Natural killer cell (primary cell): ENCODE measurements at regions not wholly inside any gene's neighbourhood (a gene's known extent, or its start where the extent isn't known, plus 50 kb on each side); places are given as distances from the start of the nearest gene placed in this dataset.

Experiments used
- ATAC-seq, 3 donors: fragments of 150-1000 bp in 2 of 3; fragments of 200-7000 bp in 1 of 3; cut with Tn5 transposase; 1 replicate in 1 of 3; 2 replicates in 2 of 3; pipeline ENCODE4 v1.10.0; 2021; ENCODE audit warnings: mild to moderate bottlenecking in 2 of 3, moderate library complexity in 2 of 3
- DNase-seq, 2 donors: peaks; one replicate each; pipeline versions ENCODE4 v3.0.0 to v3.0.0-alpha.2; 2013 to 2021; ENCODE audit warnings: mixed read lengths in 1 of 2
- H3K27ac ChIP-seq: one replicate; pipeline ENCODE4 v1.5.1; 2013; ENCODE audit warnings: mild to moderate bottlenecking, low read length
- H3K27me3 ChIP-seq: one replicate; pipeline ENCODE4 v1.6.1; 2013; ENCODE audit warnings: low read length; ENCODE audit not compliant: control insufficient read depth, insufficient read depth
- H3K36me3 ChIP-seq: one replicate; pipeline ENCODE4 v1.6.1; 2013; ENCODE audit warnings: low read length; ENCODE audit not compliant: control insufficient read depth, insufficient read depth
- H3K4me1 ChIP-seq: one replicate; pipeline ENCODE4 v1.6.1; 2013; ENCODE audit warnings: low read length; ENCODE audit not compliant: control insufficient read depth, insufficient read depth
- H3K4me3 ChIP-seq: one replicate; pipeline ENCODE4 v1.5.1; 2013; ENCODE audit warnings: low read length
- H3K9me3 ChIP-seq: one replicate; pipeline ENCODE4 v1.6.1; 2013; ENCODE audit warnings: low read length; ENCODE audit not compliant: control insufficient read depth, insufficient read depth
- H3K27ac Mint-ChIP-seq, 2 donors: one replicate each; pipeline ENCODE4 v1.8.0; 2022; ENCODE audit warnings: mild to moderate bottlenecking in 2 of 2, mixed read lengths in 2 of 2, moderate library complexity in 1 of 2
- H3K27me3 Mint-ChIP-seq, 2 donors: one replicate each; pipeline ENCODE4 v1.8.0; 2022; ENCODE audit warnings: low read depth in 2 of 2, mixed read lengths in 2 of 2
- H3K36me3 Mint-ChIP-seq: one replicate; pipeline ENCODE4 v1.8.0; 2022; ENCODE audit warnings: mixed read lengths
- H3K4me1 Mint-ChIP-seq, 2 donors: one replicate each; pipeline ENCODE4 v1.8.0; 2022; ENCODE audit warnings: mixed read lengths in 2 of 2
- H3K4me3 Mint-ChIP-seq: one replicate; pipeline ENCODE4 v1.8.0; 2022; ENCODE audit warnings: mild to moderate bottlenecking, moderate library complexity, mixed read lengths
- H3K9me3 Mint-ChIP-seq, 2 donors: one replicate each; pipeline ENCODE4 v1.8.0; 2022; ENCODE audit warnings: mixed read lengths in 2 of 2
- CTCF ChIP-seq: fragments of 200-600 bp; IDR thresholded peaks from one replicate; pipeline ENCODE4 v1.8.0; 2022; ENCODE audit warnings: antibody characterized with exemption
- WGBS: methylation state at CpG from one replicate; pipeline ENCODE4 v1.1.7; 2013; ENCODE audit warnings: missing lambda C conversion rate; ENCODE audit not compliant: insufficient coverage; 5-methylcytosine and 5-hydroxymethylcytosine counted together
- intact Hi-C: fragments of 100-400 bp; cut with micrococcal nuclease; formaldehyde crosslinking; loops from one replicate; pipeline ENCODE4 v1.14.2; 2022

DNA sequence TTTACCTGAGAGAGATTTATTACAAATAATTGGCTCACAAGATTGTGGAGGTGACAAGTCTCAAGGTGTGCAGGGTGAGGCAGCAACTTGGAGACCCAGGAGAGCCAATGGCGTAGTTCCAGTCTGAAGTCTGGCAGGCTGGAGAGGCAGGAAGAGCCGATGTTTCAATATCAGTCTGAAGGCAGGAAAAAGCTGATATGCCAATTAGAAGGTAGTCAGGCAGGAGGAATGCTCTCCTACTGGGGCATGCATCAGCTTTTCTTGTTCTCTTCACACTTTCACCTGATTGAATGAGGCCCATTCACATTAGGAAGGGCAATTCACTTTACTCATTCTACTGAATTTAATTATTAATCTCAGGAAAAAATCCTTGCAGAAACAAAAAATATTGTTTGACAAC, 1351.7 kb upstream of the ADGRL3 start:
- H3K36me3 ChIP-seq = no peaks in the 10 kb centered on the region
- H3K4me1 Mint-ChIP-seq = no peaks in the 10 kb centered on the region
- H3K36me3 Mint-ChIP-seq = no peaks in the 10 kb centered on the region
- H3K9me3 Mint-ChIP-seq = peaks cover 14 to 19% of the 10 kb centered on the region in 2 donors
- DNase-seq = no peak
- no peak overlapping the region for H3K27ac ChIP-seq
- no peak overlapping the region for H3K27ac Mint-ChIP-seq
- intact Hi-C loops = no loop called here
- H3K4me1 ChIP-seq = no peaks in the 10 kb centered on the region
- TF ChIP-seq CTCF = no peak
- WGBS = 85% methylated on average over 2 of the region's 2 CpGs
- no peak overlapping the region for H3K4me3 Mint-ChIP-seq
- H3K27me3 Mint-ChIP-seq = no peaks in the 10 kb centered on the region
- no peaks in the 10 kb centered on the region for H3K27me3 ChIP-seq
- H3K4me3 ChIP-seq = no peak overlapping the region
- no peaks in the 10 kb centered on the region for H3K9me3 ChIP-seq
- ATAC-seq = no peak

- no peak overlapping the region for H3K27ac Mint-ChIP-seq
- Histone ChIP-seq H3K27ac (no peak overlapping the region), H3K9me3 (peaks cover 4% of the 10 kb centered on the region), H3K4me1 (no peaks in the 10 kb centered on the region), H3K27me3 (no peaks in the 10 kb centered on the region), H3K36me3 (no peaks in the 10 kb centered on the region), H3K4me3 (no peak overlapping the region)
- TF ChIP-seq CTCF = no peak
- intact Hi-C loops = no loop called here
- H3K9me3 Mint-ChIP-seq = peaks cover 2 to 5% of the 10 kb centered on the region in 2 donors
- no peak overlapping the region for H3K4me3 Mint-ChIP-seq
- no peaks in the 10 kb centered on the region for H3K36me3 Mint-ChIP-seq
- no peak for ATAC-seq
- no peaks in the 10 kb centered on the region for H3K27me3 Mint-ChIP-seq
- DNase-seq = no peak
- H3K4me1 Mint-ChIP-seq = no peaks in the 10 kb centered on the region
- WGBS = 93% methylated on average over 18 of the region's 18 CpGs
Observed at GRCh38 chr4:59855630-59856352, 1344.3 kb upstream of the ADGRL3 start.

DNA sequence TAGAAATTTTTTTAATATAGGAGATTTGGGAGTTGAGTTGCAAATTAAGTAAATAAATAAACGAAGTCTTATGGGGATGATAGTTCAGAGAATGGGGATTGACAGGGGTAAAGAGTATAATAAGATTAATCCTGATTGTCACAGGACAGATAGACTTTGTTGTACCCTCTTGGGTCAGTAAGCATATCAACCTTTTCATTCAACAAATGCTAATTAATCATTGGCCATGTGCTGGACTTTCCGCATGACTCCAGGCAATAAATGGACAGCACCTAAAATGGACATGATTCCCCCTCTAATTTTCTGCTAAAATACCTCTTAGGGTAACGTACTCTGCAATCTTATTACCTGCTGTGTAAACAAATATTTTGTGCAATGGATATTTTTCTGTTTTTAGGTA, 1331.1 kb upstream of the ADGRL3 start:
- Histone ChIP-seq H3K9me3 (no peaks in the 10 kb centered on the region), H3K36me3 (no peaks in the 10 kb centered on the region), H3K4me3 (no peak overlapping the region), H3K27me3 (no peaks in the 10 kb centered on the region), H3K4me1 (no peaks in the 10 kb centered on the region), H3K27ac (no peak overlapping the region)
- H3K4me3 Mint-ChIP-seq = no peak overlapping the region
- no peaks in the 10 kb centered on the region for H3K36me3 Mint-ChIP-seq
- peaks cover 11 to 26% of the 10 kb centered on the region in 2 donors for H3K9me3 Mint-ChIP-seq
- H3K27ac Mint-ChIP-seq = no peak overlapping the region
- intact Hi-C loops = no loop called here
- DNase-seq = no peak
- no peak for ATAC-seq
- H3K4me1 Mint-ChIP-seq = no peaks in the 10 kb centered on the region
- H3K27me3 Mint-ChIP-seq = no peaks in the 10 kb centered on the region
- no peak for TF ChIP-seq CTCF
- WGBS = 68% methylated on average over 2 of the region's 3 CpGs

- Histone ChIP-seq H3K4me3 (no peak overlapping the region), H3K4me1 (no peaks in the 10 kb centered on the region), H3K36me3 (no peaks in the 10 kb centered on the region), H3K27ac (no peak overlapping the region), H3K9me3 (no peaks in the 10 kb centered on the region), H3K27me3 (no peaks in the 10 kb centered on the region)
- no peak for TF ChIP-seq CTCF
- intact Hi-C loops = no loop called here
- peaks cover 11 to 26% of the 10 kb centered on the region in 2 donors for H3K9me3 Mint-ChIP-seq
- WGBS = 88% methylated on average over 2 of the region's 3 CpGs
- no peaks in the 10 kb centered on the region for H3K27me3 Mint-ChIP-seq
- no peak overlapping the region for H3K4me3 Mint-ChIP-seq
- H3K27ac Mint-ChIP-seq = no peak overlapping the region
- ATAC-seq (no peak), DNase-seq (no peak)
- no peaks in the 10 kb centered on the region for H3K4me1 Mint-ChIP-seq
- H3K36me3 Mint-ChIP-seq = no peaks in the 10 kb centered on the region
Observed at GRCh38 chr4:59869559-59869958, 1330.6 kb upstream of the ADGRL3 start.
